H1 (cell line): ENCODE measurements at regions not wholly inside any gene's neighbourhood (a gene's known extent, or its start where the extent isn't known, plus 50 kb on each side); places are given as distances from the start of the nearest gene placed in this dataset.

Experiments used
- CTCF ChIA-PET: fragments of 300-600 bp; sonication (Branson Sonifier 250); formaldehyde crosslinking; loops from one replicate; lab custom pipeline; 2021; ENCODE audit not compliant: partially characterized antibody; lab: Charles Lee
- POLR2A ChIA-PET: fragments of 300-600 bp; sonication (Branson Sonifier 250); formaldehyde crosslinking; loops from one replicate; lab custom pipeline; 2021; ENCODE audit warnings: inconsistent platforms; ENCODE audit not compliant: partially characterized antibody; lab: Charles Lee
- DNase-seq, 2 experiments: peaks; one replicate each; pipeline versions ENCODE4 v3.0.0 to v3.0.0-alpha.2; 2010 to 2022; ENCODE audit warnings: low spot score in 2 of 2, low read depth in 1 of 2, mixed read lengths in 1 of 2
- FAIRE-seq: peaks from 2 replicates; lab custom pipeline; 2011; peaks lifted over from hg19 to GRCh38; lab: Jason Lieb, UNC
- H2AFZ ChIP-seq: 2 replicates; pipeline ENCODE4 v1.8.1; 2012; ENCODE audit warnings: low read length, inconsistent platforms
- H2AK5ac ChIP-seq: 2 replicates; pipeline ENCODE4 v1.6.1; 2013; ENCODE audit warnings: low read depth, low read length
- H2BK120ac ChIP-seq: replicated peaks from 2 replicates; pipeline ENCODE3; 2013; ENCODE audit warnings: low read depth, low read length, inconsistent platforms
- H2BK12ac ChIP-seq: 2 replicates; pipeline ENCODE4 v1.6.1; 2013; ENCODE audit warnings: low read depth, low read length
- H2BK15ac ChIP-seq: 2 replicates; pipeline ENCODE4 v1.6.1; 2013; ENCODE audit warnings: low read length
- H2BK20ac ChIP-seq: 2 replicates; pipeline ENCODE4 v1.6.1; 2013; ENCODE audit warnings: low read length
- H2BK5ac ChIP-seq: 2 replicates; pipeline ENCODE4 v1.6.1; 2013; ENCODE audit warnings: low read depth, low read length
- H3K14ac ChIP-seq: 2 replicates; pipeline ENCODE4 v1.6.1; 2013; ENCODE audit warnings: inconsistent platforms; ENCODE audit not compliant: insufficient read length
- H3K18ac ChIP-seq: 2 replicates; pipeline ENCODE4 v1.6.1; 2013; ENCODE audit warnings: low read length; ENCODE audit errors: extremely low read depth
- H3K23ac ChIP-seq: 2 replicates; pipeline ENCODE4 v1.6.1; 2013; ENCODE audit warnings: inconsistent platforms; ENCODE audit not compliant: insufficient read length
- H3K23me2 ChIP-seq: 2 replicates; pipeline ENCODE4 v1.6.1; 2013; ENCODE audit warnings: low read depth, low read length
- H3K27ac ChIP-seq: 2 replicates; pipeline ENCODE4 v1.6.1; 2011; ENCODE audit warnings: low read depth, low read length, inconsistent platforms
- H3K27me3 ChIP-seq, 4 experiments: replicated peaks in 1 of 4; 1 replicate in 1 of 4; 2 replicates in 3 of 4; pipeline versions ENCODE4 v1.6.1 to v1.8.1; 2011 to 2013; ENCODE audit warnings: low read length in 3 of 4, mild to moderate bottlenecking in 3 of 4, inconsistent platforms in 2 of 4, mixed read lengths in 2 of 4, moderate library complexity in 1 of 4; ENCODE audit not compliant: control insufficient read depth in 3 of 4, insufficient read depth in 3 of 4; ENCODE audit errors: extremely low read depth in 1 of 4
- H3K36me3 ChIP-seq, 4 experiments: 2 replicates each; pipeline versions ENCODE4 v1.6.1 to v1.8.1; 2011 to 2013; ENCODE audit warnings: mild to moderate bottlenecking in 4 of 4, low read length in 3 of 4, moderate library complexity in 2 of 4, control low read depth in 1 of 4, inconsistent platforms in 1 of 4; ENCODE audit not compliant: insufficient read depth in 4 of 4, control insufficient read depth in 2 of 4
- H3K4ac ChIP-seq: replicated peaks from 2 replicates; pipeline ENCODE3; 2013; ENCODE audit warnings: low read length, low read depth, mixed read lengths, inconsistent platforms; ENCODE audit not compliant: insufficient read length
- H3K4me1 ChIP-seq, 4 experiments: replicated peaks in 1 of 4; 1 replicate in 1 of 4; 2 replicates in 3 of 4; pipeline versions ENCODE4 v1.6.1 to v1.8.1; 2011 to 2013; ENCODE audit warnings: low read length in 3 of 4, inconsistent platforms in 2 of 4, mixed read lengths in 1 of 4; ENCODE audit not compliant: insufficient read depth in 4 of 4, control insufficient read depth in 3 of 4
- H3K4me2 ChIP-seq, 2 experiments: 2 replicates each; pipeline versions ENCODE4 v1.6.1 to v1.8.1; 2011 to 2013; ENCODE audit warnings: low read depth in 2 of 2, low read length in 2 of 2, control low read depth in 1 of 2, inconsistent platforms in 1 of 2, mild to moderate bottlenecking in 1 of 2; ENCODE audit not compliant: insufficient read depth in 1 of 2
- H3K4me3 ChIP-seq, 4 experiments: fragments of 200-600, 300-600 bp in 1 of 4; sonication (generic), shearing (Covaris generic), sonication (Bioruptor Twin) in 1 of 4; 2 replicates each; pipeline versions ENCODE4 v1.5.1 to v1.8.1; 2011 to 2016; ENCODE audit warnings: low read length in 4 of 4, low read depth in 3 of 4, control low read depth in 2 of 4, inconsistent platforms in 2 of 4, mild to moderate bottlenecking in 2 of 4, mixed read lengths in 1 of 4, moderate library complexity in 1 of 4; ENCODE audit not compliant: insufficient read depth in 2 of 4; ENCODE audit errors: extremely low read depth in 1 of 4
- H3K56ac ChIP-seq: replicated peaks from 2 replicates; pipeline ENCODE3; 2013; ENCODE audit warnings: low read depth, mild to moderate bottlenecking, mixed read lengths, low read length, inconsistent platforms; ENCODE audit not compliant: insufficient read length
- H3K79me1 ChIP-seq: 2 replicates; pipeline ENCODE4 v1.6.1; 2013; ENCODE audit warnings: low read depth, low read length, control low read depth
- H3K79me2 ChIP-seq, 2 experiments: 2 replicates each; pipeline versions ENCODE4 v1.6.1 to v1.8.1; 2012 to 2013; ENCODE audit warnings: low read length in 2 of 2, mild to moderate bottlenecking in 2 of 2, inconsistent platforms in 1 of 2; ENCODE audit not compliant: insufficient read depth in 2 of 2, control insufficient read depth in 1 of 2
- H3K9ac ChIP-seq, 4 experiments: replicated peaks in 1 of 4; 1 replicate in 1 of 4; 2 replicates in 3 of 4; pipeline versions ENCODE4 v1.6.1 to v1.8.1; 2011 to 2013; ENCODE audit warnings: low read depth in 3 of 4, low read length in 3 of 4, control low read depth in 2 of 4, mild to moderate bottlenecking in 2 of 4, moderate library complexity in 2 of 4, inconsistent platforms in 1 of 4; ENCODE audit errors: extremely low read depth in 1 of 4
- H3K9me3 ChIP-seq, 2 experiments: 2 replicates each; pipeline versions ENCODE4 v1.6.1 to v1.8.1; 2012 to 2013; ENCODE audit warnings: mild to moderate bottlenecking in 2 of 2, moderate library complexity in 2 of 2, control low read depth in 1 of 2, inconsistent platforms in 1 of 2, low read depth in 1 of 2, low read length in 1 of 2, mixed read lengths in 1 of 2; ENCODE audit not compliant: insufficient read depth in 2 of 2
- H4K20me1 ChIP-seq, 2 experiments: replicated peaks in 1 of 2; 2 replicates each; pipeline versions ENCODE3 to v1.8.1; 2011 to 2013; ENCODE audit warnings: inconsistent platforms in 2 of 2, low read length in 2 of 2, mild to moderate bottlenecking in 1 of 2; ENCODE audit not compliant: insufficient read depth in 2 of 2, control insufficient read depth in 1 of 2
- H4K5ac ChIP-seq: 2 replicates; pipeline ENCODE4 v1.6.1; 2013; ENCODE audit warnings: low read length, low read depth, mixed read lengths, inconsistent platforms; ENCODE audit not compliant: insufficient read length
- H4K8ac ChIP-seq: 2 replicates; pipeline ENCODE4 v1.8.0; 2013; ENCODE audit warnings: mild to moderate bottlenecking, moderate library complexity, low read length, inconsistent platforms; ENCODE audit not compliant: insufficient read depth; ENCODE audit errors: extremely low read depth
- H4K91ac ChIP-seq: replicated peaks from 2 replicates; pipeline ENCODE3; 2013; ENCODE audit warnings: low read length, mixed read lengths, inconsistent platforms; ENCODE audit not compliant: insufficient read length
- EGR1 ChIP-seq: IDR thresholded peaks from 2 replicates; pipeline ENCODE4 v1.6.1; 2011; ENCODE audit warnings: low read depth, low read length, borderline replicate concordance
- KDM1A ChIP-seq: fragments of 200-600, 300-600 bp; sonication (generic); IDR thresholded peaks from 2 replicates; pipeline ENCODE4 v1.7.1; 2016; ENCODE audit warnings: mild to moderate bottlenecking, low read length, borderline replicate concordance
- NRF1 ChIP-seq: IDR thresholded peaks from 2 replicates; pipeline ENCODE4 v1.6.1; 2011; ENCODE audit warnings: mild to moderate bottlenecking, low read depth, low read length, improper control_type of control experiment
- POLR2AphosphoS5 ChIP-seq: IDR thresholded peaks from 2 replicates; pipeline ENCODE4 v1.6.1; 2011; ENCODE audit warnings: low read depth, low read length
- RAD21 ChIP-seq, 2 experiments: IDR thresholded peaks in 1 of 2; conservative IDR thresholded peaks in 1 of 2; 2 replicates each; pipeline ENCODE4 v1.6.1; 2011; ENCODE audit warnings: low read depth in 2 of 2, low read length in 2 of 2, improper control_type of control experiment in 1 of 2, inconsistent platforms in 1 of 2, mild to moderate bottlenecking in 1 of 2, moderate library complexity in 1 of 2
- RBBP5 ChIP-seq: IDR thresholded peaks from 2 replicates; pipeline ENCODE4 v1.7.1; 2012; ENCODE audit warnings: low read depth, mild to moderate bottlenecking, inconsistent platforms, low read length, moderate library complexity, borderline replicate concordance
- RFX5 ChIP-seq: IDR thresholded peaks from 2 replicates; pipeline ENCODE4 v1.6.1; 2011; ENCODE audit warnings: low read depth, low read length, improper control_type of control experiment, borderline replicate concordance
- WGBS, 2 experiments: shearing (Covaris generic) in 1 of 2; methylation state at CpG; one replicate each; pipeline versions ENCODE4 v1.1.6 to v1.1.7; 2013 to 2015; ENCODE audit warnings: low lambda C conversion rate in 2 of 2, mixed read lengths in 2 of 2, inconsistent platforms in 1 of 2, low coverage in 1 of 2, missing lambda C conversion rate in 1 of 2; ENCODE audit not compliant: insufficient replicate concordance in 2 of 2, insufficient coverage in 1 of 2, insufficient read length in 1 of 2; ENCODE audit errors: extremely low coverage in 1 of 2, missing lambda C conversion rate in 1 of 2; 5-methylcytosine and 5-hydroxymethylcytosine counted together

- no peak overlapping the region for H3K14ac ChIP-seq
- H3K23ac ChIP-seq, result no peak overlapping the region
- H2BK120ac ChIP-seq, result no peak overlapping the region
- H2BK20ac ChIP-seq, result no peak overlapping the region
- no peaks in the 10 kb centered on the region for H3K79me1 ChIP-seq
- H3K23me2 ChIP-seq, result no peaks in the 10 kb centered on the region
- no peak overlapping the region for H4K91ac ChIP-seq
- no peak overlapping the region for H3K18ac ChIP-seq
- no peak overlapping the region for H2AK5ac ChIP-seq
- POLR2A ChIA-PET, result no interaction called here
- no peak overlapping the region for H4K5ac ChIP-seq
- FAIRE-seq, result no peak
- no peak overlapping the region for H3K4ac ChIP-seq
- no peak overlapping the region for H3K4me3 ChIP-seq
- no peaks in the 10 kb centered on the region for H3K36me3 ChIP-seq
- H3K79me2 ChIP-seq, result no peaks in the 10 kb centered on the region
- H3K27ac ChIP-seq, result no peak overlapping the region
- H3K4me2 ChIP-seq, result no peak overlapping the region
- no peak overlapping the region for H3K9ac ChIP-seq
- no peak for DNase-seq
- no peak overlapping the region for H2AFZ ChIP-seq
- no peak overlapping the region for H3K56ac ChIP-seq
- no peaks in the 10 kb centered on the region for H3K4me1 ChIP-seq
- H3K9me3 ChIP-seq, result no peaks in the 10 kb centered on the region
- H2BK12ac ChIP-seq, result no peak overlapping the region
- CTCF ChIA-PET, result no interaction called here
- no peak overlapping the region for H2BK15ac ChIP-seq
- H2BK5ac ChIP-seq, result no peak overlapping the region
- H4K8ac ChIP-seq, result no peak overlapping the region
- H3K27me3 ChIP-seq, result no peaks in the 10 kb centered on the region
- no peaks in the 10 kb centered on the region for H4K20me1 ChIP-seq
- no peak for TF ChIP-seq KDM1A
- no peak for TF ChIP-seq RAD21 (IDR thresholded peaks at IDR 0.05 in 1 of 2, conservative IDR thresholded peaks at IDR 0.05 in 1 of 2; ENCODE audit: low read depth in 2 of 2, low read length in 2 of 2)
- TF ChIP-seq RBBP5, result no peak
- TF ChIP-seq RFX5, result no peak
- TF ChIP-seq POLR2AphosphoS5, result no peak
- TF ChIP-seq EGR1, result no peak
- no peak for TF ChIP-seq NRF1
- WGBS, 2 experiments, result 85% methylated on average over 3 of the region's 3 CpGs; no CpG with 5 or more reads in 1 of the 2 experiments
Observed at GRCh38 chr3:159216311-159216710, 414.5 kb downstream of the MFSD1 start.
